H9 (cell line): ENCODE measurements at regions not wholly inside any gene's neighbourhood (a gene's known extent, or its start where the extent isn't known, plus 50 kb on each side); places are given as distances from the start of the nearest gene placed in this dataset.

Experiments
- DNase-seq: peaks from one replicate; pipeline ENCODE4 v3.0.0-alpha.2; 2017
- H2AFZ ChIP-seq: one replicate; pipeline ENCODE4 v1.6.1; 2013; ENCODE audit warnings: mild to moderate bottlenecking, low read length, control low read depth, moderate library complexity
- H2AK5ac ChIP-seq: 2 replicates; pipeline ENCODE4 v1.6.1; 2013; ENCODE audit warnings: low read length, control low read depth, mixed read lengths; ENCODE audit not compliant: insufficient read length
- H2BK120ac ChIP-seq: one replicate; pipeline ENCODE4 v1.6.1; 2013; ENCODE audit warnings: low read depth, mild to moderate bottlenecking, low read length, control low read depth, inconsistent platforms; ENCODE audit not compliant: poor library complexity, severe bottlenecking
- H2BK12ac ChIP-seq: 2 replicates; pipeline ENCODE4 v1.6.1; 2013; ENCODE audit warnings: low read length, control low read depth, mixed read lengths, low read depth; ENCODE audit not compliant: insufficient read length
- H2BK15ac ChIP-seq: 2 replicates; pipeline ENCODE4 v1.6.1; 2013; ENCODE audit warnings: low read depth, low read length, control low read depth
- H2BK20ac ChIP-seq: one replicate; pipeline ENCODE4 v1.6.1; 2013; ENCODE audit warnings: low read depth, mild to moderate bottlenecking, low read length, control low read depth, inconsistent platforms; ENCODE audit not compliant: poor library complexity, severe bottlenecking
- H2BK5ac ChIP-seq: 2 replicates; pipeline ENCODE4 v1.6.1; 2013; ENCODE audit warnings: low read length, control low read depth, mixed read lengths; ENCODE audit not compliant: insufficient read length
- H3K14ac ChIP-seq: 2 replicates; pipeline ENCODE4 v1.6.1; 2013; ENCODE audit warnings: low read length, control low read depth; ENCODE audit not compliant: insufficient read depth
- H3K18ac ChIP-seq: 2 replicates; pipeline ENCODE4 v1.6.1; 2013; ENCODE audit warnings: low read depth, mild to moderate bottlenecking, mixed read lengths, low read length, control low read depth; ENCODE audit not compliant: insufficient read length
- H3K23ac ChIP-seq: 2 replicates; pipeline ENCODE4 v1.6.1; 2013; ENCODE audit warnings: low read length, control low read depth, mixed read lengths, low read depth; ENCODE audit not compliant: insufficient read length
- H3K23me2 ChIP-seq: 2 replicates; pipeline ENCODE4 v1.6.1; 2013; ENCODE audit warnings: low read depth, mild to moderate bottlenecking, mixed read lengths, low read length, control low read depth; ENCODE audit not compliant: insufficient read length, poor library complexity, severe bottlenecking
- H3K27ac ChIP-seq: 2 replicates; pipeline ENCODE4 v1.5.1; 2013; ENCODE audit warnings: low read length, control low read depth, mixed read lengths, low read depth; ENCODE audit not compliant: insufficient read length
- H3K27me3 ChIP-seq: 2 replicates; pipeline ENCODE4 v1.6.1; 2013; ENCODE audit warnings: low read length, control low read depth, inconsistent platforms; ENCODE audit not compliant: insufficient read depth
- H3K4ac ChIP-seq: 2 replicates; pipeline ENCODE4 v1.6.1; 2013; ENCODE audit warnings: low read depth, mild to moderate bottlenecking, control low read depth, inconsistent platforms, low read length, moderate library complexity
- H3K4me1 ChIP-seq: 2 replicates; pipeline ENCODE4 v1.6.1; 2013; ENCODE audit warnings: low read length, control low read depth, inconsistent platforms; ENCODE audit not compliant: insufficient read depth
- H3K4me2 ChIP-seq: 2 replicates; pipeline ENCODE4 v1.6.1; 2013; ENCODE audit warnings: low read length, control low read depth, mixed read lengths; ENCODE audit not compliant: insufficient read length, insufficient read depth
- H3K56ac ChIP-seq: 2 replicates; pipeline ENCODE4 v1.6.1; 2013; ENCODE audit warnings: low read depth, mild to moderate bottlenecking, mixed read lengths, low read length, control low read depth; ENCODE audit not compliant: insufficient read length
- H3K79me1 ChIP-seq: 2 replicates; pipeline ENCODE4 v1.6.1; 2013; ENCODE audit warnings: low read depth, mild to moderate bottlenecking, moderate library complexity, low read length, control low read depth, inconsistent platforms; ENCODE audit not compliant: insufficient read depth, poor library complexity, severe bottlenecking
- H3K79me2 ChIP-seq: 2 replicates; pipeline ENCODE4 v1.6.1; 2013; ENCODE audit warnings: low read length, control low read depth, inconsistent platforms; ENCODE audit not compliant: insufficient read depth
- H3K9ac ChIP-seq: 2 replicates; pipeline ENCODE4 v1.6.1; 2013; ENCODE audit warnings: low read length, control low read depth, mixed read lengths; ENCODE audit not compliant: insufficient read length; ENCODE audit errors: extremely low read depth
- H3K9me3 ChIP-seq: one replicate; pipeline ENCODE4 v1.6.1; 2013; ENCODE audit warnings: low read depth, low read length, inconsistent platforms; ENCODE audit not compliant: control insufficient read depth
- H3T11ph ChIP-seq: one replicate; pipeline ENCODE4 v1.6.1; 2013; ENCODE audit warnings: mild to moderate bottlenecking, low read length, control low read depth, inconsistent platforms
- H4K20me1 ChIP-seq: one replicate; pipeline ENCODE4 v1.6.1; 2013; ENCODE audit not compliant: control insufficient read depth, insufficient read length, insufficient read depth
- H4K5ac ChIP-seq: 2 replicates; pipeline ENCODE4 v1.6.1; 2013; ENCODE audit warnings: low read depth, mild to moderate bottlenecking, mixed read lengths, low read length, control low read depth; ENCODE audit not compliant: insufficient read length
- H4K8ac ChIP-seq: replicated peaks from 2 replicates; pipeline ENCODE4 v1.6.1; 2013; ENCODE audit warnings: low read length, control low read depth, mixed read lengths, low read depth; ENCODE audit not compliant: insufficient read length
- H4K91ac ChIP-seq: 2 replicates; pipeline ENCODE4 v1.6.1; 2013; ENCODE audit warnings: low read depth, mild to moderate bottlenecking, moderate library complexity, mixed read lengths, low read length, control low read depth; ENCODE audit not compliant: insufficient read length
- H3K27ac Mint-ChIP-seq, 3 experiments: 2 replicates in 2 of 3; 3 replicates in 1 of 3; pipeline ENCODE4 v1.8.0; 2020 to 2021; ENCODE audit warnings: mixed read lengths in 3 of 3, mild to moderate bottlenecking in 1 of 3, moderate library complexity in 1 of 3
- H3K27me3 Mint-ChIP-seq: 2 replicates; pipeline ENCODE4 v1.8.0; 2021; ENCODE audit warnings: low read depth, mild to moderate bottlenecking, moderate library complexity, mixed read lengths
- H3K36me3 Mint-ChIP-seq, 3 experiments: 2 replicates in 2 of 3; 3 replicates in 1 of 3; pipeline ENCODE4 v1.8.0; 2020 to 2021; ENCODE audit warnings: low read depth in 3 of 3, mixed read lengths in 3 of 3; ENCODE audit not compliant: insufficient read depth in 1 of 3
- H3K4me1 Mint-ChIP-seq, 2 experiments: 2 replicates each; pipeline ENCODE4 v1.8.0; 2020; ENCODE audit warnings: mixed read lengths in 2 of 2
- H3K4me3 Mint-ChIP-seq, 2 experiments: 2 replicates in 1 of 2; 3 replicates in 1 of 2; pipeline ENCODE4 v1.8.0; 2020 to 2021; ENCODE audit warnings: mild to moderate bottlenecking in 2 of 2, mixed read lengths in 2 of 2, moderate library complexity in 1 of 2
- H3K9me3 Mint-ChIP-seq, 2 experiments: 2 replicates in 1 of 2; 3 replicates in 1 of 2; pipeline ENCODE4 v1.8.0; 2020; ENCODE audit warnings: mild to moderate bottlenecking in 2 of 2, mixed read lengths in 2 of 2, moderate library complexity in 1 of 2
- CTCF ChIP-seq: fragments of 200-600 bp; sonication (generic); conservative IDR thresholded peaks from 3 replicates; pipeline ENCODE4 v1.8.0; 2021; ENCODE audit warnings: antibody characterized with exemption, mild to moderate bottlenecking
- WGBS: extraction: QIAGEN DNeasy Blood & Tissue Kit; methylation state at CpG from one replicate; pipeline ENCODE4 v1.1.7; 2013; ENCODE audit warnings: missing lambda C conversion rate, low lambda C conversion rate, mixed read lengths; ENCODE audit not compliant: insufficient read length; ENCODE audit errors: extremely low coverage; 5-methylcytosine and 5-hydroxymethylcytosine counted together

- no peak overlapping the region for H3K27ac ChIP-seq
- H3K4me1 ChIP-seq = no peaks in the 10 kb centered on the region; the same call in 1 of the 2 replicates
- no peak for TF ChIP-seq CTCF
- H3K4ac ChIP-seq = no peak overlapping the region
- Mint-ChIP-seq H3K9me3 (no peaks in the 10 kb centered on the region), H3K27ac (peak overlapping the region in 1 of 3 experiments; percentile 15; a peak in 2 of 7 replicates), H3K27me3 (no peaks in the 10 kb centered on the region), H3K4me3 (no peak overlapping the region), H3K36me3 (no peaks in the 10 kb centered on the region), H3K4me1 (peaks cover 3 to 4% of the 10 kb centered on the region in 2 experiments; a peak in 2 of 4 replicates)
- no peaks in the 10 kb centered on the region for H3K79me2 ChIP-seq
- no peak overlapping the region for H2BK12ac ChIP-seq
- no peak overlapping the region for H3K14ac ChIP-seq
- no peak overlapping the region for H3K4me2 ChIP-seq
- H3K79me1 ChIP-seq = no peaks in the 10 kb centered on the region
- no peak for DNase-seq
- no peaks in the 10 kb centered on the region for H3K23me2 ChIP-seq
- H3T11ph ChIP-seq = no peak overlapping the region
- no peak overlapping the region for H2AK5ac ChIP-seq
- no peak overlapping the region for H3K23ac ChIP-seq
- no peak overlapping the region for H2BK20ac ChIP-seq
- no peak overlapping the region for H3K9ac ChIP-seq
- no peak overlapping the region for H2AFZ ChIP-seq
- no peak overlapping the region for H4K8ac ChIP-seq
- whole genome bisulfite sequencing = no CpG with 5 or more reads among the region's 8 CpGs
- no peaks in the 10 kb centered on the region for H3K9me3 ChIP-seq
- no peak overlapping the region for H3K18ac ChIP-seq
- no peak overlapping the region for H3K56ac ChIP-seq
- no peak overlapping the region for H2BK15ac ChIP-seq
- no peaks in the 10 kb centered on the region for H4K20me1 ChIP-seq
- H2BK5ac ChIP-seq = no peak overlapping the region
- no peaks in the 10 kb centered on the region for H3K27me3 ChIP-seq
- H4K5ac ChIP-seq = no peak overlapping the region
- H4K91ac ChIP-seq = no peak overlapping the region
- no peak overlapping the region for H2BK120ac ChIP-seq
Observed at GRCh38 chr2:76667821-76668271, 854.3 kb downstream of the LRRTM4 start.
